ENCODE measurements at regions not wholly inside any gene's neighbourhood (a gene's known extent, or its start where the extent isn't known, plus 50 kb on each side); places are given as distances from the start of the nearest gene placed in this dataset.

GRCh38 chr3:13703071-13703470, 154.1 kb downstream of the FBLN2 start:
- TF ChIP-seq CTCF (IDR thresholded peaks at IDR 0.05) = no peak
- Mint-ChIP-seq H3K27me3 (ENCODE audit: low read depth) (peaks cover 26% of the 10 kb centered on the region), H3K27ac (ENCODE audit: unreplicated experiment) (no peak overlapping the region), H3K9me3 (ENCODE audit: low read depth) (peaks cover 33% of the 10 kb centered on the region), H3K4me1 (ENCODE audit: low read depth) (no peaks in the 10 kb centered on the region), H3K36me3 (ENCODE audit: low read depth) (no peaks in the 10 kb centered on the region), H3K4me3 (ENCODE audit: unreplicated experiment) (no peak overlapping the region)
- DNase-seq (ENCODE audit: low spot score) = peak; percentile 32

GRCh38 chr3:13702286-13702685, 153.4 kb downstream of the FBLN2 start:
- H3K4me3 Mint-ChIP-seq (ENCODE audit: unreplicated experiment) = no peak overlapping the region
- peak; percentile 83 for DNase-seq (ENCODE audit: low spot score)
- no peaks in the 10 kb centered on the region for H3K4me1 Mint-ChIP-seq (ENCODE audit: low read depth)
- H3K36me3 Mint-ChIP-seq (ENCODE audit: low read depth) = no peaks in the 10 kb centered on the region
- peaks cover 33% of the 10 kb centered on the region for H3K27me3 Mint-ChIP-seq (ENCODE audit: low read depth)
- peaks cover 26% of the 10 kb centered on the region for H3K9me3 Mint-ChIP-seq (ENCODE audit: low read depth)
- no peak for TF ChIP-seq CTCF (IDR thresholded peaks at IDR 0.05)
- H3K27ac Mint-ChIP-seq (ENCODE audit: unreplicated experiment) = no peak overlapping the region

GRCh38 chr3:13700889-13701288, 152.0 kb downstream of the FBLN2 start:
- TF ChIP-seq CTCF (IDR thresholded peaks at IDR 0.05) = no peak
- no peaks in the 10 kb centered on the region for H3K4me1 Mint-ChIP-seq (ENCODE audit: low read depth)
- H3K9me3 Mint-ChIP-seq (ENCODE audit: low read depth) = peaks cover 16% of the 10 kb centered on the region
- H3K27me3 Mint-ChIP-seq (ENCODE audit: low read depth) = peaks cover 39% of the 10 kb centered on the region
- DNase-seq (ENCODE audit: low spot score) = peak; percentile 39
- H3K36me3 Mint-ChIP-seq (ENCODE audit: low read depth) = no peaks in the 10 kb centered on the region
- no peak overlapping the region for H3K27ac Mint-ChIP-seq (ENCODE audit: unreplicated experiment)
- no peak overlapping the region for H3K4me3 Mint-ChIP-seq (ENCODE audit: unreplicated experiment)

- Mint-ChIP-seq H3K27me3 (ENCODE audit: low read depth) (peaks cover 44% of the 10 kb centered on the region), H3K36me3 (ENCODE audit: low read depth) (no peaks in the 10 kb centered on the region), H3K27ac (ENCODE audit: unreplicated experiment) (no peak overlapping the region), H3K4me3 (ENCODE audit: unreplicated experiment) (no peak overlapping the region), H3K4me1 (ENCODE audit: low read depth) (no peaks in the 10 kb centered on the region), H3K9me3 (ENCODE audit: low read depth) (peaks cover 11% of the 10 kb centered on the region)
- DNase-seq (ENCODE audit: low spot score) = peak; percentile 51
- TF ChIP-seq CTCF (IDR thresholded peaks at IDR 0.05) = no peak
Measured at GRCh38 chr3:13700362-13700761, 151.4 kb downstream of the FBLN2 start.

- no peaks in the 10 kb centered on the region for H3K9me3 Mint-ChIP-seq (ENCODE audit: low read depth)
- no peak overlapping the region for H3K4me3 Mint-ChIP-seq (ENCODE audit: unreplicated experiment)
- H3K27me3 Mint-ChIP-seq (ENCODE audit: low read depth) = peaks cover 59% of the 10 kb centered on the region
- no peak overlapping the region for H3K27ac Mint-ChIP-seq (ENCODE audit: unreplicated experiment)
- no peaks in the 10 kb centered on the region for H3K4me1 Mint-ChIP-seq (ENCODE audit: low read depth)
- no peak for TF ChIP-seq CTCF (IDR thresholded peaks at IDR 0.05)
- peaks cover 4% of the 10 kb centered on the region for H3K36me3 Mint-ChIP-seq (ENCODE audit: low read depth)
- DNase-seq (ENCODE audit: low spot score) = no peak
Measured at GRCh38 chr3:13696699-13697098, 147.8 kb downstream of the FBLN2 start.
